ENCODE measurements at regions not wholly inside any gene's neighbourhood (a gene's known extent, or its start where the extent isn't known, plus 50 kb on each side); places are given as distances from the start of the nearest gene placed in this dataset.

DNA sequence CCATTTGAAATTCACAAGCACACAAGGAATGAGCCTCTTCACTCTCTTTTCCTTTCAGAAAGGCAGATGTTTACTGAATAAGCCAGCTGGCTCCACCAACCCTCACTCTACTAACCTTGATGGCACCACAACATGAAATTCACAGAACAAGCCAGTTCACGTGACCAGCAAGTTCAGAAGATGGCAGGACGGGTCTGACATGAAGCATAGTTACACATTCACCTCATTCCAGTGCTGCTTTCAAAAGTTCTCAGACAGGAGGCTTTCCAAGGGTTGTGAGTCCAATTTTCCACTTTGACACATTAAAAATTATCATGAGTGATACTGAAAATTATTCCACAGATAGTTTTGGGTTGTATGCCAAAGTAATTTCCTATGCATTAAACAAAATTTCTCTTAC, 74.2 kb upstream of the MBOAT2 start:
- DNase-seq: no peak
- TF ChIP-seq, protein P1, sequence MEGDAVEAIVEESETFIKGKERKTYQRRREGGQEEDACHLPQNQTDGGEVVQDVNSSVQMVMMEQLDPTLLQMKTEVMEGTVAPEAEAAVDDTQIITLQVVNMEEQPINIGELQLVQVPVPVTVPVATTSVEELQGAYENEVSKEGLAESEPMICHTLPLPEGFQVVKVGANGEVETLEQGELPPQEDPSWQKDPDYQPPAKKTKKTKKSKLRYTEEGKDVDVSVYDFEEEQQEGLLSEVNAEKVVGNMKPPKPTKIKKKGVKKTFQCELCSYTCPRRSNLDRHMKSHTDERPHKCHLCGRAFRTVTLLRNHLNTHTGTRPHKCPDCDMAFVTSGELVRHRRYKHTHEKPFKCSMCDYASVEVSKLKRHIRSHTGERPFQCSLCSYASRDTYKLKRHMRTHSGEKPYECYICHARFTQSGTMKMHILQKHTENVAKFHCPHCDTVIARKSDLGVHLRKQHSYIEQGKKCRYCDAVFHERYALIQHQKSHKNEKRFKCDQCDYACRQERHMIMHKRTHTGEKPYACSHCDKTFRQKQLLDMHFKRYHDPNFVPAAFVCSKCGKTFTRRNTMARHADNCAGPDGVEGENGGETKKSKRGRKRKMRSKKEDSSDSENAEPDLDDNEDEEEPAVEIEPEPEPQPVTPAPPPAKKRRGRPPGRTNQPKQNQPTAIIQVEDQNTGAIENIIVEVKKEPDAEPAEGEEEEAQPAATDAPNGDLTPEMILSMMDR (IDR thresholded peaks at IDR 0.05; ENCODE audit: partially characterized antibody, unreplicated experiment): no peak
- no peaks in the 10 kb centered on the region for H3K4me1 Mint-ChIP-seq (ENCODE audit: low read depth, unreplicated experiment)
- no peaks in the 10 kb centered on the region for H3K9me3 Mint-ChIP-seq (ENCODE audit: unreplicated experiment)
- no peaks in the 10 kb centered on the region for H3K27me3 Mint-ChIP-seq (ENCODE audit: unreplicated experiment)
- no peak overlapping the region for H3K4me3 Mint-ChIP-seq (ENCODE audit: unreplicated experiment)
- H3K27ac Mint-ChIP-seq (ENCODE audit: unreplicated experiment): no peak overlapping the region
- H3K36me3 Mint-ChIP-seq (ENCODE audit: unreplicated experiment): peaks cover 9% of the 10 kb centered on the region

GRCh38 chr2:9076755-9077154, 73.3 kb upstream of the MBOAT2 start:
- Mint-ChIP-seq H3K27me3 (ENCODE audit: unreplicated experiment) (no peaks in the 10 kb centered on the region), H3K36me3 (ENCODE audit: unreplicated experiment) (peaks cover 4% of the 10 kb centered on the region), H3K4me1 (ENCODE audit: low read depth, unreplicated experiment) (no peaks in the 10 kb centered on the region), H3K4me3 (ENCODE audit: unreplicated experiment) (no peak overlapping the region), H3K27ac (ENCODE audit: unreplicated experiment) (no peak overlapping the region), H3K9me3 (ENCODE audit: unreplicated experiment) (no peaks in the 10 kb centered on the region)
- TF ChIP-seq, protein P1 (IDR thresholded peaks at IDR 0.05; ENCODE audit: partially characterized antibody, unreplicated experiment): no peak
- DNase-seq: no peak

GRCh38 chr2:9076210-9076609, 72.7 kb upstream of the MBOAT2 start:
- no peaks in the 10 kb centered on the region for H3K4me1 Mint-ChIP-seq (ENCODE audit: low read depth, unreplicated experiment)
- H3K9me3 Mint-ChIP-seq (ENCODE audit: unreplicated experiment): no peaks in the 10 kb centered on the region
- DNase-seq: no peak
- H3K27me3 Mint-ChIP-seq (ENCODE audit: unreplicated experiment): no peaks in the 10 kb centered on the region
- H3K27ac Mint-ChIP-seq (ENCODE audit: unreplicated experiment): no peak overlapping the region
- TF ChIP-seq, protein P1 (IDR thresholded peaks at IDR 0.05; ENCODE audit: partially characterized antibody, unreplicated experiment): no peak
- no peak overlapping the region for H3K4me3 Mint-ChIP-seq (ENCODE audit: unreplicated experiment)
- no peaks in the 10 kb centered on the region for H3K36me3 Mint-ChIP-seq (ENCODE audit: unreplicated experiment)

- Mint-ChIP-seq H3K36me3 (ENCODE audit: unreplicated experiment) (no peaks in the 10 kb centered on the region), H3K27ac (ENCODE audit: unreplicated experiment) (no peak overlapping the region), H3K27me3 (ENCODE audit: unreplicated experiment) (no peaks in the 10 kb centered on the region), H3K4me3 (ENCODE audit: unreplicated experiment) (no peak overlapping the region), H3K9me3 (ENCODE audit: unreplicated experiment) (peaks cover 2% of the 10 kb centered on the region), H3K4me1 (ENCODE audit: low read depth, unreplicated experiment) (no peaks in the 10 kb centered on the region)
- TF ChIP-seq, protein P1 (IDR thresholded peaks at IDR 0.05; ENCODE audit: partially characterized antibody, unreplicated experiment): no peak
- DNase-seq: no peak
These were observed 71.4 kb upstream of the MBOAT2 start for GRCh38 chr2:9074930-9075329.

DNA sequence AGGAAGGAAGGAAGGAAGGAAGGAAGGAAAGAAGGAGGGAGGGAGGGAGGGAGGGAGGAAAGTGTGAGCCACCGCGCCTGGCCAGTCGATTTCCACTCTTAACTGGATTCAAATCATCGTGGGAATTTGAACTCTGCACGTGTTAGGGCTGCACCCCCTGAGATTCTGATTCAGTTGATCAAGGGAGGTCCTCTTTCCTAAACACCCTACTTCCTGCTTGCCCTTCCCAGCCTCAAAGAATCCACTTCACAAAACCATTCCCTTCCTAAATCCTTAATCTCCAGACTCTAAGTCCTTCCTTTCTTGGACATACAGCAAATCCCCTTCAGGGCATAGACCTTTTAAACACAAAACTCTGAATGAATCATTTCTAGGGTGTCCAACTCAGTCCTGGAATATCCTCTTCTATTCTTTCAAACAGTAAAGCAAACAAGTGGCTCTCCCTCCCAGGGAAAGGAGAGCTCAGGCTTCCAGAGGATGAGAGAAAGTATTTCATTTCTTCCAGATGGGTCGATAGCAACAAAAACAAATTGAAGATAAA, 68.2 kb upstream of the MBOAT2 start:
- DNase-seq: no peak
- Mint-ChIP-seq H3K4me3 (ENCODE audit: unreplicated experiment) (no peak overlapping the region), H3K4me1 (ENCODE audit: low read depth, unreplicated experiment) (no peaks in the 10 kb centered on the region), H3K27me3 (ENCODE audit: unreplicated experiment) (no peaks in the 10 kb centered on the region), H3K36me3 (ENCODE audit: unreplicated experiment) (peaks cover 8% of the 10 kb centered on the region), H3K27ac (ENCODE audit: unreplicated experiment) (no peak overlapping the region), H3K9me3 (ENCODE audit: unreplicated experiment) (peaks cover 3% of the 10 kb centered on the region)
- TF ChIP-seq, protein P1 (IDR thresholded peaks at IDR 0.05; ENCODE audit: partially characterized antibody, unreplicated experiment): no peak

Data from glutamatergic neuron (in vitro differentiated cells).